ENCODE measurements at regions not wholly inside any gene's neighbourhood (a gene's known extent, or its start where the extent isn't known, plus 50 kb on each side); places are given as distances from the start of the nearest gene placed in this dataset.

GRCh38 chr3:158976966-158977365 lies 175.1 kb downstream of the MFSD1 start:
- TF ChIP-seq POLR2AphosphoS5 (IDR thresholded peaks at IDR 0.05; ENCODE audit: low read depth, low read length) (no peak), POLR2A (IDR thresholded peaks at IDR 0.05; ENCODE audit: low read depth, low read length) (no peak)

Data from GM12892 (cell line).